ENCODE measurements at regions not wholly inside any gene's neighbourhood (a gene's known extent, or its start where the extent isn't known, plus 50 kb on each side); places are given as distances from the start of the nearest gene placed in this dataset.
"Not testable (repeated sequence)": the region's sequence is repeated elsewhere in the genome, so short reads cannot be mapped to it uniquely, and the experiment has no call there.

DNA sequence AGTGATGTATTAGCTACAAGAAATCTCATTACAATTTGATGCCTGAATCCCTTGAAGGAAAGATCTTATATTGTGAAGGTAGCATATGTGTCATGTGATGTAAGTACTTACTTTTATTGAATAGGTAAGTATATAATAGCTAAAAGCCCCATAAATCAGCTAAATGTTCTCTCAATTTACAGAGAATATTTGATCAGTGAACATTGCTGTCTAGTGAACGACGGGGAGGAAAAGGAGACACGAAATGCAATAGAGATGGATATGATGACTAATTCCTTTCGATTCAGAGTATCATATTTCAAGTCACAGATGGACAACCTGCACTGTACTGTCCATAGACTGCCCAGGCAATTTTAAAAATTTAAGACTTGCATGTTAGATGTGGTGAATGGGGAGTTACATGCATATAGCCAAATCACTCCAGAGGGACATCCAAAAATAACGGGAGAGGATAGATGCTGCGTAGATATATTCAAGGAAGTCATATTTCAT is 462.1 kb upstream of the CDIN1 start:
- no peak for DNase-seq

DNA sequence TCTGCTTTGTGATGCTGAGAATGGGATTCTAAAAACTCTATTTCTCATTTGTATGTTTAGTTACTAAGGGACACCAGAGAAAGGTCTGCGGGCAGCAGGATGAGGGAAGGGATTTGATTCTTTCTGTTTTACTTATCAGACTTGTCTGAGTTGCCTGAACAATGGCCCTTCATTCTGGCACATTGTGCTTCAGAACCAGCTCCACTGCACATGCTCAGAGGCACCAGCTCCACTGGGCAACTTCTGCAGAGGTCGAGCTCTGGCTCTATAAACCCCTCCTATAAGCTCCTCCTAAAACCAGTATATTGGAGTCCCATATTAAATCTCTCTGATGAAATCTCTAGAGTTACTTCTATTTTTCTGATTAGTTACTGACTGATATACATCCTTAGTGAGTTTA is 453.2 kb upstream of the CDIN1 start:
- no peak for DNase-seq

DNA sequence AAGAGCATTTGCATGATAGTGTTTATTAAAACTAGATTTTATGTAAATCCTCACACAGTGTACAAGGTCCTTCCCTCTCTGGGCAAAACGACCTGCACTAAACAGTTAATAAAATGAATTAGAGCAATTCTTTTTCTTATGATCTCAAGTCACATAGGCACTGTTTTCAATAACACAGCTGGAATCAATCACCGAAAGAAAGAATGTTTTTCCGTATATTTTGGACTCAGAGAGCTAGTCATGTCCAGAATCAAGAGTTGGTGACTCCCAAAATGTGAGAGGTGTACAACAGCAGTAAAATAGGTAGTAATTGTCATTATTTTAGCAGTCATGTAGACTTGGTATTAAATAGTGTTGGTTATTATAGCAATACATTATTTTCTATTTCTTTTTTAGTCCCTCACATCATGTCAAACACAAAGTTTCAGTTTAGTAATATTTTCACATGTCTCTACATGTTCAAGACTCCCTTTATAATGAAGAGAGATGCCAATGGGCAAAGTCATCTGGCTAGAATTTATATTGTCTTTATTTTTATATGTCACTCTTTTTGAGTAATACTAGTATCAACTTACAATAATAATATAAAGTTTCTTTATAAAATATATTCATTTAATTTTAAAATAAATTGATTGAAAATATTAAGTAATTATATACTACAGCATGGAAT is 448.6 kb upstream of the CDIN1 start:
- no peak for DNase-seq

DNA sequence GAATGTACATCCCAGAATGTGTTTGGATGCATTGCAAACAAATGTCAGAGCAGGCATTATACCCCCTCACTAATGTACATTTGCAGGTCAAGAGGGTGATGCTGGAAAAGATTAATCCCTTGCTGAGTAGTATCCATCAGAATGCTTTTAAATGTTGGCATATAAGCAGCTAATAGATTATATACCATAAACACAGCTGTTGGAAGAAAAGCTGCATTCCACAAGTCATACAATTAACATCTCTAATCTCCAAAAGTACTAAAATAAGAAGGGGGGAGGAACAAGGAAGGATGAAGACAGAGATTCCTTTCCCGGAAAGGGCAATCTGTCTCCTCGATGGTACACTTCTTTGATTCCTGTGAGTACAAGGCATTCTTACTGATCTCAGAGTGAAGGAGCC is 445.7 kb upstream of the CDIN1 start:
- no peak for DNase-seq

DNA sequence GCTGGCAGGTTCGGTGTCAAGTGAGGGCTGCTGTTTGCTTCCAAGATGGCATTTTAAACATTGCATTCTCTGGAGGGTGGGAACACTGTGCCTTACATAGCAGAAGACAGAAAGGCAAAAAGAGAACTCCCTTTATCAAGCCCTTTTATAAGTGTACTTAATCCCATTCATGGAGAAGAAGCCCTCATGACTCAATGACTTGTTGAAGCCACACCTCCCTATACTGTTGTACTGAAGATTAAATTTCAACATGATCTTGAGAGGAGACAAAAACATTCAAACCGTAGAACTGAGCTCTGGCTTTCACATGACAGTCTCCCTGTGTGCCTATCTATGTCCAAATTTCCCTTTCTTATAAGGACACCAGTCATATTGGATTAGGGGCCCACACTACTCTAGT is 443.4 kb upstream of the CDIN1 start:
- DNase-seq = no peak

DNA sequence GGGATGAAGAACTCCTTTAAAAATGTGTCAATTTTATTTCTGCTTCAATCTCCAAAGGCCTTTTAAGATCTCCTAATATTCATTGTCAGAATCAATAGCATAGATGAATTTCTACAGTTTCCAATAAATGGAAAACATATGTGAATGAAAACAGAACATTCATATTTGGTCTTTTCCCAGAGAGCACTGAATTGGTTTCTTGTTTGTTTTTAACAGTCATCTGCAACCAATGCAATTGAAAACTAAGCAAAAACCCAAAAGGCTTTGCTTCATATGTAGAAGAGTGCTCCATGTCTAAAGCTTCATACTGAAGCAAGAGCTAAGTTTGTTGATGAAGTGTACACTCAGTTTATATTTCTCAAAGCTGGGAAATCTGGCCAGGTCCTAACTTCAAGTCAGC is 426.5 kb upstream of the CDIN1 start:
- no peak for DNase-seq

DNA sequence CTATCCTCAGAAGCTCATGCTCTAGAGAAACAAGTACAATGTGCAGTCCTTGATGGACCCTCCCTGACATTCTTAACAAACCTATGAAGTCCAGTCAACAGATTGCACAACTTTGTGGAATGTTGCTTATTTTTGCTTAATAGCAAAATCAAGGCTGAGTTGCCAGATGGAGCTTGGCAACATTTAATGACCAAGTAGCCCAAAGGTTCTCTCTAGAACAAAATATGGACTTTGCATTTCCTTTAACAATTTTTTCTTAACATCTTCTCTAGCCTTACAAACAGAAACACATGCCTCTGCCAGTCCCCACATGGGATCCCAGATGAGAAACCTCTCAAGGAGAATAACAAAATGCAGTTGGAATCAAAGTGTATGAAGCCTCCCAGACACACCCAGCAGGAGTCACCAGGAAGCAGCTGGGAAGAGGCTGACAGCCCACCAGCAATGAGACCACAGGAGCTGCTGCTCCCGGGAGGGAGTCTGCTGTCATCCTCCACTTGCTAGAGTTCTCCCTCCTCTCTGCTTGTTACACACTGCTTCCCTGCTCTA is 422.5 kb upstream of the CDIN1 start:
- DNase-seq = no peak

DNA sequence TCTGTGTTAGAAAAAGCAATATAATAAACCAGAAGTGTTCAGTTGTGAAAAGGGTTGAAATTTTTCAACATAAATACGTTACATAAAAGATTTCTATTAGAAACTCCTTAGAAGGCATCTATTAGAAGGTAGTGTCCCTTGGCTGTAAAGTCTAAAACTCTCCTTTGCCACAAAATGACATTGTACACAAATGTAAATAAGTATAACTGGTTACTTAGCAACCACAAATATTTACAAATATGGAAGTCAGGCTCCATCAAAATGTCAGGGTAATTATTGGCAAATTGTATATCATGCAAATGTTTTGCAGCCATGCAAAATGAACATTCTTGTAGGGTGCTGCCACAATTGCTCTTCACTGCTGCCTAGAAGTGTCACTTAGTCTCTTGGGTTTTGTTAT is 419.1 kb upstream of the CDIN1 start:
- no peak for DNase-seq

DNA sequence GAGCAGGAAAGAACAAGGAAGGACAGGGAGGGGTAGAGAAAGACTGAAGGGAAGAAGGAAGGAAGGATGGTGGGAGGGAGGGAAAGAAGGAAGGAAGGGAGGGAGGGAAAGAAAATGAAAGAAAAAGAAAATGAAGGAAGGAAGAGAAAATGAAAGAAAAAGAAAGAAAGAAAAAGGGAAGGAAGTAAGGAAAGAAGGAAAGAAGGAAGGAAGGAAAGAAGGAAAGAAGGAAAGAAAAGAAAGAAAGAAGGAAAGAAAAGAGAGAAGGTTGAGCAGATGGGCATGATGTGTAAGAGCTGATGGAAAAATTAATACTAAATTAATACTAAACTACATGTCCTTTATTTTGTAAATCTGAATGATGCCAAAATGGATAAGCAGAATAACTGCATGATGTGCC is 418.3 kb upstream of the CDIN1 start:
- DNase-seq = no peak

DNA sequence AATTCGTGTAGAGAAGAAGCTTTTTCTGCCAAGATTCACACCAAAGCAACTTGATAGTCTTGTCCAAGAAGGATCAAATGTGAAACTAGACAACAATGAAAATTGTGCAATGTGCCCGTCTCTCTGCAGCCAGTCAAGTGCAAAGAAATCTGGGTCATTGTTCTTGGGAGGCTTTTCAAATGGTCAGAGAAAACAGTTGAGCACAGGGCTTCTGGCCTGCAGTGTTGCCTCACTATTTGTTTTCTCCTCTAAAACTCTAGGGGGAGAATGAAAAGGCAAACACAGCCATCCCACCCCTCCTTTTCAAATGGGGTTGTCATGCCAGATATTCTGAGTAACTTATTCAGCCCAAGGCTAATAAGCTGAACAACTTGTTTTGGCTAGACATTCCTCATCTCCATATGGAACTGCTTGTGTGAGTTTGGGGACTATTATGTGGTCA is 417.6 kb upstream of the CDIN1 start:
- no peak for DNase-seq

DNA sequence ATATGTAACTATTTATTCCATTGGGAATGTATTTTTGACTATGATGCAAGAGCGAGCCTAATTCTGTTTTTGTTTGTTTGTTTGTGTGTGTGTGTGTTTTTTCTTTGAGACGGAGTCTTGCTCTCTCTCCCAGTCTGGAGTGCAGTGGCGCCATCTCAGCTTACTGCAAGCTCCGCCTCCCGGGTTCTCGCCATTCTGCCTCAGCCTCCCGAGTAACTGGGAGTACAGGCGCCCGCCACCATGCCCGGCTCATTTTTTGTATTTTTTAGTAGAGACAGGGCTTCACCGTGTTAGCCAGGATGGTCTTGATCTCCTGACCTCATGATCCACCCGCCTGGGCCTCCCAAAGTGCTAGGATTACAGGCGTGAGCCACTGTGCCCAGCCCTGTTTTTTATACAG is 415.4 kb upstream of the CDIN1 start:
- not testable (repeated sequence) for DNase-seq

DNA sequence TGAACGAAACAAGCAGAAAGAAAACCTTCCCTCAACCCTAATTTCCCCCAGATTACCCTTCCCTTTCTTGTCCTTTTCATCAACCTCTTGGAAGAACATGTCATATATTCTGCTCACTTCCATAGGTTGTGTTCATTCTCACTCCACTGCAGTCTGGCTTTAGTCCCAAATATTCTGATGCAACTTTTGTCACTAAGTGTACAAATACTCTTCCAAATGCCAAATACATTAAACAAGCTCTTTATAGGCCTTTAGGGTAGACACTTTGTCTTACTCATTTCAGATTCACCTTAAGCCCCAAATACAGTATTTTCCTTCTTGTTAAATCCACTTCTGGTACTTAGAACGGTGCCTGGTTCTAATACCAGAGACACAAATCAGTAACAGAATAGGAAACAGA is 406.5 kb upstream of the CDIN1 start:
- no peak for DNase-seq

DNA sequence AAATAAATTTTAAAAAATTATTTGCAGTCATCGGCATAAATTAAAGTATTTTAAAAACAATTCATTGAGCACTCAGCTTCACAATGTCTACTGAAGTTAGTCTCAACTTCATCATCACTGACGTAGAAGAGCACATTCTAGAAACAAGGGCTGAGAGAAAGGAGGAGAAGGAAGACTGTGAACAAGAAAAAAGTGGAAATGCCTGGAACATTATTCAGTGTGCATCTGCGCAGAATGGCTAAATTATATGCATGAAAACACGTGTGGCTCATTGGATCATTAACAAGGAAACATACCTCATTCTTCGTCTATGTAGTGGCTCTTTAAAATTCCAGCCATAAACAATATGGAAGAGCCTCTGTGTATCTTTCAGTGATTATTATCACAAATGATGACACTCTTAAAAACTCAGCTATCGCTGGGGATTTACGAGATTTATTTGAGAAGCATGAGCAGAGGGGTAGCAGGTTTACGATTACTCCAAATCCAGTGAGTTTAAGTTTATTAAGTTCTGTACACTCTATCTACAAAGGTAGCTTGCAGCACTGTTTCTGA is 404.2 kb upstream of the CDIN1 start:
- DNase-seq = no peak

DNA sequence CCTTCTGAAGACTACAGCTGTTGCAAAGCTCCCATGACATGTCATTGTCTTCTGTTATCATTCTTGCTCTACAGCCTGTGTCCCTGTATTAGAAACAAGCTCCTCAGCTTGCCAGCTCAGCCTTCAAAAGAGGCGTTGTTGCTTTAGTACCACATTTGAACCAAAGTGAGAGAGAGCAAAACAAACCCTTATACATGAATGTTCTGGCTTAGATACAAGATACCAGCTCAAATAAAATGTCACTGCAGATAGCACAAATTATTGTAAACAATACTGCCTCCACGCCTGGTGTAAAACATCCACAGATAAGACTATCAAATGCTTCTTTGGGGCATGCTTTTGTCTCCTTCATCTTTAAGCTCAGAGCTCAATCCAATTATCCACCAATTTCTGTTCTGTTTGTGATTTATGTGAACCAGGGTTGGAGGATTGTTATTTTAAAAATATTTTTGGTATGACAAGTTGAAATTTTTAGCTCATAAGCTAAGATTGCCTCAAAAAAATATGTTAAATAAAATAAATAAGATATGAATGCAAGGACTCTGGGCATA is 403.6 kb upstream of the CDIN1 start:
- no peak for DNase-seq

DNA sequence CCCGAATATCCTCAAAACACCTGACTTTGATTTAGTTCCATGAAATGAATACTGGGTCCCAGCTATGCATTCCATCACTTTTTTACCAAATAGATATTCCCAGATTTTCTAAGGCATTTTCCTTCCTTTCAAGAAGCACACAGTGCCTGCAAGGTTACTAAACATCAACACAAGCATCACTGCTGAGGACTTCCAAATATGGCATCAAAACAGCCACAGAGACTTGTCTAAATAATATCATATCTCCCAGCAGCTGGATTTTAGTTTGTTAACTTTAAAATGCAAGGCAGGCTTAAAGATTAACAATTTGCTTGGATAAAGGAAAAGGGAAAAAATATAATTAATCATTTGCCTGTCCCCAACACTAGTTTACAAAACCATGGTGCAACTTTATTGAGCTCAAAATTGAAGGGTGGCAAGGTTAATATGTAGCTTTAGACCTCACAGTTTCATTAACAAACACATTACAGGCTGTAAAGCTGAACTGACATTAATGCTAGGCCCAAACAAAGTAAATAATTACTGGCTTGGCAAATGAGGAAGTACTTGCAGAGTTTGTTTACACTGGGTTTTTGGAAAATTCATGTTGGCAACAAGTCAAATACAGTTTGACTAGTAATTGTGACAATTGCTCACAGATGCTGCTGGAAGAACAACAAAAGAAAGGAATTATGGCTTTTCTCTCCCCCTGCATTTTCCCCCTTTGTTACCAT is 401.7 kb upstream of the CDIN1 start:
- DNase-seq = no peak

DNA sequence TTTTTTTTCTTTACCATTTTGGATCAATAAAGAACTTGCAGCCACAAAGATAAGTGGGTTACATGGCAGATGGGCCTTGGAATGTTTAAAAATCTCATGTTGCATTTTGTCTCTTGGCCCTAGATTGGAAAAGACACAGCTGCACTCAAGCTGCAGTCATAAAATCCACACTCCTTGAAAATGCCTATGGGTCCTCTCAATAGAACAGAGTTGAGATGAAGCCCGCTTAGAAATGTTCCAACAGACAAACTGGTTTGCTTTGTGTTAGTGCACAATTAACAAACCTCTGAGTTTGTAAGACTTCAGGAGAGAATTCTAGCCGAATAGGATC is 401.2 kb upstream of the CDIN1 start:
- no peak for DNase-seq

DNA sequence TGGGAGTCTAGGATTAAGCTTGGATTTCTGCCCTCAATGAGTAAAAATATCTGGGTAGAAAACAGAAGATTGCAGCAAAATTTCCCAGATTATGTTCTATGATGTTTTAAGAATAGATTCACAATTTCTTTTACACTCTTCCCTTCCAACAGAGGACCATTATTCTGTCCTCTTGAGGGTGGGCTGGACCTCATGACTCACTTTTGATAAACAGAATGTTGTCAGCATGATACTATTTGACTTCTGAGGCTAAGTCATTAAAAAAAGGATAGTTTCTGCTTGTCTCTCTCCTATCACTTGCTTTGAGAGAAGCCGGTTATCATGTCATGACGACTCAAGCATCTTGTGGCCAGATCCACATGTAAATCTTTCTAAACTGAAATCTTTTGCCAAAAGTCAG is 396.2 kb upstream of the CDIN1 start:
- DNase-seq = no peak

DNA sequence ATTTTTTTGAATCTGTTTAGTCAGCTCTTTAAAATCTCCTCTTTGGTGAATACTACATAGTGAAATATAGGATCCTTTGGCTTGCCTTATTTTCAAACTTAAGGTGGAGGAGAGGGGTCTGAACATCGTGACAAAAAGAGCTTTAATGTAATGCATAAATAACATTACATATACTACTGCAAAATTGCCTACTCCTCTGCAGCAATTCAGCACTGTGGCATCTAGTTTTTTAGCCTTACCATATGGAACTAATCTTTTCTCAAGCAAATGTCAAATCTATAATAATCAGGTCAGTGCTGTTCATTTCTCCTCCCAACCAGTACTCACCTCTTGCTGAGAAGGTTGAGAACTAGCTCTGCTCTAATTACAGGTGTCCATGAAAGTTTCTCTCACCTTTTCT is 394.0 kb upstream of the CDIN1 start:
- no peak for DNase-seq

DNA sequence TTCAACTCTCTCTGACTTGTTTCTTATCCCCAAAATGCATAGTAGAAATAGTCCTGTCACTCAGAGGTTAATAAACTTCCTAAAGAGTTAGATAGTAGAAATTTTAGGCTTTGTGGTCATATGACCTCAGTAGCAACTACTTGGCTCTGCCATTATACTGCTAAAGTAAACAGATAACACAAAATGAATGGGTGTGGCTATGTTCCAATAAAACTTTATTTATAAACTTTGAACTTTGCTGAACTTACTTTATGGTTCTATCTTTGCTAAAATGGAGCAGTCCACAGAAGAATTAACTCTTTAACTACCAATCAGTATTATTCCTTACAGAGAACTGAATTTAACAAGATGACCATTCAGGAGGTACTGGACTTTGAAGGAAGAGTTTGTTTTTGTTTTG is 393.6 kb upstream of the CDIN1 start:
- DNase-seq = no peak

DNA sequence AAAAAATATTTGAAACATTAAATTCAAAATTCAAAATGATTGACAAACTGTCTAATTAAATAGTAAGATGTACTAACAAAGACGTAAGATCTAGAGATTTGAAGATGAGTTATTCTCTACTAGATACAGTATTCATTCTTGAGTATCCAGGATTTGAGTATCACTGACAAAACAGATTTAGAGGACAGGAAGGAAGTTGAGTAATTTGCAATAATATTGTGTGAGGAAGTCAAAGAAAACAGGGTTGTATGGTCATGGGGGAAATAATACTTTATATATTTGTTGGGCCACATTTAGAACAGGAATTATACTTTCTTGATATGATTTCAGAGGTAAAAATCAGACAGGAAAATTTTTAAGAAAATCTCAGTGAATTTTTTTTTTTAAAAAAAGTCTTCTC is 393.1 kb upstream of the CDIN1 start:
- no peak for DNase-seq

DNA sequence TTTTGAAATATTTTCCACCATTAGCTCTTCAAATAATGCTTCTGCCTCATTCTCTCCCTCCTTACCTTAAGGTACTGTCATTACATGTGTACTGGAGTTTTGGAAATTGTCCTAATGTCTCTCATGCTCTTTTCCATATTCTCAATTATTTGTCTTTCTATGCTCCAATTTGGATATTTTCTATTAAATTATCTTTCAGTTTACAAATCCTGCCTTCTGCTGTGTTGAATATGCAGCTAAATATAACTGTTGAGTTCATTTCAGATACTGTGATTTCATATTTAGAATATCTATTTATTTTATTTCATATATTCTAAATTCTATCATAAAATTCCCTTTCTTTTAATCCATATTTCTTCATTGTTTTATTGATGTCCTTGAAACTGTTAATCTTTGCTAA is 388.0 kb upstream of the CDIN1 start:
- DNase-seq = no peak

DNA sequence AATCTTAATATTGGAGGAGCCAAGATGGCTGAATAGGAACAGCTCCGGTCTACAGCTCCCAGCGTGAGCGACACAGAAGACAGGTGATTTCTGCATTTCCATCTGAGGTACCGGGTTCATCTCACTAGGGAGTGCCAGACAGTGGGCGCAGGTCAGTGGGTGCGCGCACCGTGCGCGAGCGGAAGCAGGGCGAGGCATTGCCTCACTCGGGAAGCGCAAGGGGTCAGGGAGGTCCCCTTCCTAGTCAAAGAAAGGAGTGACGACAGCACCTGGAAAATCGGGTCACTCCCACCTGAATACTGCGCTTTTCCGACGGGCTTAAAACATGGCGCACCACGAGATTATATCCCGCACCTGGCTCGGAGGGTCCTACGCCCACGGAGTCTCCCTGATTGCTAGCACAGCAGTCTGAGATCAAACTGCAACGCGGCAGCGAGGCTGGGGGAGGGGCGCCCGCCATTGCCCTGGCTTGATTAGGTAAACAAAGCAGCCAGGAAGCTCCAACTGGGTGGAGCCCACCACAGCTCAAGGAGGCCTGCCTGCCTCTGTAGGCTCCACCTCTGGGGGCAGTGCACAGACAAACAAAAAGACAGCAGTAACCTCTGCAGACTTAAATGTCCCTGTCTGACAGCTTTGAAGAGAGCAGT is 383.9 kb upstream of the CDIN1 start:
- not testable (repeated sequence) for DNase-seq

DNA sequence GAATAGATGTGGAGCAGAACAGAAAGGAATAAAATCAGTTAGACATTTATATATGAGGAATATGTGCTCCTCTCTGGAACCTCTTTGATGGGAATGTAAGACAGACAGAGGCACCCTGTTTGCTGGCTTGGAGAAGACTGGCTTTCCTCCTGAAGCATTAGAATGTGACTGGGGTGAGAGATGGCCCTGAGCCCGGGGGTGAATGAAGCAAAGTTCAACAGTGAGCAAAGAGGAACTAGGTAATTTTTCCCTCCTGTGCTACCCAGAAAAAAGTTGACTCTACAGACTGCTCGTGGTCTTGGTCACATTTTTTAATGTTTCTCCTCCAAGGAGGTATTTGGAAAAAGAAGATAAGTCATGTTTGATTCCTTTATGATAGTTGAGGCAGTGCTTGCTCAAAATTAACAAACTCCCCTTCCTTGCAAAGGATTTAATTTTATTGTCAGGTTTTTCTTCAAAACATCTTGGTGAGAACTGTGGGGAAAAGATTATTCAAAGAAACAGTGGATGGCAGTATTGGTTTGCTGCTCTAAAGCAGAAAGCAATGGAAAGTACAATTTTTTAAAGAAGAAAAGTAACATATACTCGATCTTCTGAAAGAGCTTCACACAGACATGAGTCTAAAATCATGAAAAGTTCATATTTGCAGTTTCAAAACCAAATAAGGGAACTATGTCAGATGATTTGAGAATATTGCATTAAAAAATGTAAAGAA is 370.4 kb upstream of the CDIN1 start:
- no peak for DNase-seq
